8988T (cell line): ENCODE measurements at regions not wholly inside any gene's neighbourhood (a gene's known extent, or its start where the extent isn't known, plus 50 kb on each side); places are given as distances from the start of the nearest gene placed in this dataset.
A peak's percentile ranks its signal among the peaks of the same experiment; 100 is the strongest.

Experiments
- DNase-seq: peaks from one replicate; pipeline ENCODE4 v3.0.0; 2011

DNA sequence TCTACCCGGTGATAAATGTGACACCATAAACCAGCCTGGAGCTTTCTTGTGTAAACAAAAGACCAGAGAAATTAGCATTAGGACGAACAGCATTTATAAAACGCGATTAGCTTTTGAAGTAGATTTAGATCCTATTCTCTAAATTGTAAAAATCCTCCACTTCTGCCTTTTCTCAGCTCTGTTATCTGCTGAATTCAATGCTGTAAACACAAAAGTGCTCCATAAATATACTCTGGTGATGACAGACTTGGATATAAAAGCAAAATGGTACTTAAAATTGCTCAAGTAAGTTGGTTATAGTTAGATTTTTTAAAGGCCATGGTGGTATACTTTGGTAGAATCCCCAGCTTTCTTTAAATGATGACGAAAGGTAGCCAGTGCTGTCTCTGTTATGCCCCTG lies 114.6 kb upstream of the RMST start:
- no peak for DNase-seq

DNA sequence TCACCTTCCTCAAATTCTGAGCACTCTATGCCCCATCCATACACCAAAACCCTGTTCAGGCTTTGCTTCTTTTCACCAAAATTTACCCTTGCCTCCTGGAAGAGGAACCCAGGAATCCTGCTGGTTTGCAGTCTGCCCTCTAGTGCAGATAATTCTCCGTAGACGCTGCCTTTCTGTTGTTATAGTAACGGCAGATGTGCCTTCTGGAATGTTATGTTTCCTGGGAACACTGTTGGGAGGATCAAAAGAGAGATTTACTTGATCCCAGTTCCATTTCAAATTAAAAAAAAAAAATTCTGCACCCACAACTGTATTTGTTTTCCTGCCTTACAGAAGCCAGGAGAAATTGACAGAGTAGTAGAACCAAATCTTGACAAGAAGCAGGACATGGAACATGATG lies 104.2 kb upstream of the RMST start:
- no peak for DNase-seq

DNA sequence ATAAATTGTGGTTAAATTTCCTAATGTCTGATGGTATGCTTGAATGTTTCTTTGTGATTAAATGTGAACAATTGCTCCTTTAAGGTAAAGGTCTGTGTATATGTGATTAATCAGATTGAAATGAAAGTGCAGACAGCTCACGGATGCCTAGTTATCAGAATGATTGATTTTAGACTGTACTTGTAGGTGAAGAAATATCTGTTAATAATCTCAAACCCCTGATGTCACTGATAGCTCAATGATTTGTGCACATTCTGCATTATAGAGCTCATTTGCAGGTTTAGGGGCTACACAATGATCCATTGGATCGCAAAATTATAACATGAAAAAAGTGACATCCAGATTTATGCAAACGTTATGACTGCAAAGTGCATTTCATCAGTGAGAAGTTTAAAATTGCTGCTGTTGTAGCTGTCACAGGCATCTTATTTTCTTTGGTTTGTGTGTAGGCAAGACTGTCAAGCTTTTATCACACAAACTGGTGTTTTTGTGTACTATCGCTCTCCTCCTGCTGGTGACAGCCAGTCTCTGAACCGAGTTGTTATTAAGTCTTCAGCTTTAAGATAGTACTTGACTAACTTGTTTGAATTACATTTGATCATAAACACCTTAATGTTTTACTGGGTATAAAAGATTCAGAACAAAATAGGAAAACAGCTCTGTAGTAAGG lies 103.4 kb upstream of the RMST start:
- DNase-seq = no peak

DNA sequence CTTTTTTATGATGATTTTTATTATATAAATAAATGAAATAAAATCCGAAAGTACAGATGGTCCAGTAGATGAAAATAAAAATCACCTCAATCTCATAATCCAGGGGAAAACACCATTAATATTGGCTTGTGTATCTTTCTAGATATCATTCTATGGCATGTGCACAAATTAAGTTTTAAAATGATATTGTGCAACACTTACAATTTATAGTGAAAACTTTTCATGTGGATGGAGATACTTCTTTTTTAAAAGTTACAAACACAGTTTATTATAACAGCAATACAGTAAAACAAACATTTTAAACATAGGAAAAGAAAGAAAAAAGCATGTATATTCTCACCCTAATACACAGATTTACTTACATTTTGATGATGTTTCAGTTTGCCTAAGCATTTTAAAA lies 98.9 kb upstream of the RMST start:
- DNase-seq = no peak

DNA sequence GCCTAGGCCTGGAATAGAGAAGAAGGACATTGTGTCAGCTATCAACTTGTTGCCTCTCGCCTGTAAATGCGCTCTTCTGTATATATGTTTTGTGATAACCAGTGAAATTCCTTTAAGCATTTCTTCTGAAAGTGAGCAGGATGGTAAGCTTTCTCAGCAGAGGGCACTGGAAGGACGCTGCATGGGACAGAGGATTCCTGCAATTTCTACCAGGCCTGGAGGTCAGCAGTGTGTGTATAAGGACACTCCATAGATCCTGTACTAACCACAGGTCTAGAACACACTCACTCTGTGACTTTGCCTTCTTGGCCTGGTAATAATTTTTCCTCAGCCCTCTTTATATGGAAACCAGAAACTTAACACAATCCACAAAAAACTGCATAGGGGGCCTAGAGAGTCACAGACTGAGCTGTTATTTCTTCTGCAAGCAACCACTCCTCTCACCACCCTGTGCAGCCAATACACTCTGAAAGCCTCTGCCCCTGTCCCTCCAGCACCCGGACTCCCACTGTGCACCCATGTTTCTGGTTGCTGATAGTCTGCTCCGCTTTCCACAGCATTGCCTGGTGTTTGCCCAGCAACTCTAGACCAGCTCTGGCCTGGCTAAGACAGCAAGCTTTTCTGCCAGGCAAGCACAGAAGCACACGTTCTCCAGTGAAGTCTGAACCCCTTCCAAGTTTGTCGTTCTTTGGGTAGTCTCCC lies 94.0 kb upstream of the RMST start:
- no peak for DNase-seq

DNA sequence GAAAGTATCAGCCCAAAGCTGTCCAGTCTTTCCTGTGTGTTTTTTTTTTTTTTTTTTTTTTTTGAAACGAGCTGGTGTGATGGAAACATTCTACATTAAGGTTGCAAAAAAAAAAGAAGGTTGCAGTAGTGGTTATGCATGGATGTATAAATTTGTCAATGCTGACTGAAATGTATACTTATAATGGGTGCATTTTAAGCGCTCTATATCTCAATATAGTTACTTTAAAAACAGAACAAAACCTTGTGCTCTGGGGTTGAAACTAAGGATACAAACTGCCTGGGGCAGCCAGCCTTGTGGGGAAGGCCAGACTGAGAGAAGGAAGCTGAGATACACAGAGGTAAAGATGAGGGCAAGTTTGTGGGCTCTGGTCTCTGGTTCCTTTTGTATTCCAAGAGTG lies 87.3 kb upstream of the RMST start:
- DNase-seq = no peak

DNA sequence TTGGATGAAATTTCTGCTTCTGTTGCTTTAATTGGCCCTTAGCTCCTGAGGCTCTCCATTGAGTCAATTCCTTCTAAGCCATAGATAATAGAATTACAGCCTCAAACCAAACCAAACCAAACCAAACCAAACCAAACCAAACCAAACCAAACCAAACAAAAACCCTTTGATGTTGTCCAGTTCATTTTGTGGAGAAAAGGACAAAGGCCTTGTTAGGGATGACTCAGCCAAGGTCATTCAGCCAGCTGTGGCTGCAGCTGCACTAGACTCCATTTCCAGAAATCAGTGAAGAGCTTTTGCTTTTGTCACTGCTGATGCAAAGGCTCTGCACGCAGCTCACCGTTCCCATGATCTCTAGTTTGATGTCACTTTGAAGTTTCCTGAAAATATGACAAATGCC lies 82.2 kb upstream of the RMST start:
- no peak for DNase-seq

DNA sequence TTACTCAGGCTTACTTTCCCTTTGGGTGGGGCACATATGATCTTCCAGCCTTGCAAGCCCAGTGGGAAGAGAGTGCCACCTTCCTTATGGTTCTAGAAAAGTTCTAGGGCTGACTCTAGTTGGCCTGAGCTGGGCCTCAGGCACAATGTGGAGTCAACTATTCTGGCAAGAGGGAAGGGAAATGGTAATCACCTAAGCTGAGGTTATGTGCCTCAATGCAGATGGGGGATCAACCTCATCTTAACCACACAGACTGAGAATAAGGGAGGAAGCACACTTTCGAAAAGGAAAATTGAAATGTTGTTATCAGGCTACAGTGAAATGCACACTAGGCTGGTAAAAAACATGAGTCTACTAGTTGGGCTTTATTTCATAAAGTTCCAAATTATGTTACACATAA lies 77.5 kb upstream of the RMST start:
- DNase-seq = no peak

DNA sequence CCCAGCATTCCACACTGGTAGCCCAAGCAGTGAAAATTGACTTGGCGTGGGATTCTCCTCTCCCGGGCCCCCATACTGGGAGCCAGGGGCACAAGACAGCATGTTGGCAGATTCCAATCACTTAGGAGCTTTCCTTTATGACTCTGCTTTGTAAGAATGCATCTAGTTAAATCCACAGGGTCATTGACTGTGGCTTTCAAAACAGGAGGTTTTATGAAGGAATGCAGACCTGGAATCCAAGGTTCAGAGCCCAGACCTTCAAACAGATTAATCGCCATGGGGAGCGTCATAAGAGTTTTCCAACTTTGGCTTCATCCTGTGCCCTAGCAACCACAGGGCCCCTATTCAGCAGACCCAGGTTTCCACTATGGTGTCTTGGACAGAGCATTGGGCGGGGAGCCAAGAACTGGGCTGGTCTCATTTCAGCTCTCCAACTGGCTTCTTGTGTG lies 76.4 kb upstream of the RMST start:
- no peak for DNase-seq

DNA sequence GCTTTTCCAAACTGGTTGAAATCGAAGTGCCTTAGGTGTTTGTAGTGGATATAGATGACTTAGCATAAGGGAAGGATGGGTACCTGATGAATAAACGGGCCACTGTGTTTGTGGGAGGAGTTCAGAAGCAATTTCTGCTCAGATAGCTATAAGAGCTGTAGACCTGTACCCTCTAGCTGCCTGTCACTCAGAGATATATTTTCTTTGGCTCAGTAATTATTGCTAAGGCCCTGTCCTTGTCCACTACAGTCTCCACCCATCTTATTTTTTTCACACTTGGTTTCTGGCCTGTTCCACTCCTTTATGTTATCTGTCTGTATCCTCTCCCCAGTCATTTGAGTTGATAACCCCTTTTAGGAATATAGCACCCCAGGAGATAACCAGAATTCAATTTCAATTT lies 74.8 kb upstream of the RMST start:
- no peak for DNase-seq

DNA sequence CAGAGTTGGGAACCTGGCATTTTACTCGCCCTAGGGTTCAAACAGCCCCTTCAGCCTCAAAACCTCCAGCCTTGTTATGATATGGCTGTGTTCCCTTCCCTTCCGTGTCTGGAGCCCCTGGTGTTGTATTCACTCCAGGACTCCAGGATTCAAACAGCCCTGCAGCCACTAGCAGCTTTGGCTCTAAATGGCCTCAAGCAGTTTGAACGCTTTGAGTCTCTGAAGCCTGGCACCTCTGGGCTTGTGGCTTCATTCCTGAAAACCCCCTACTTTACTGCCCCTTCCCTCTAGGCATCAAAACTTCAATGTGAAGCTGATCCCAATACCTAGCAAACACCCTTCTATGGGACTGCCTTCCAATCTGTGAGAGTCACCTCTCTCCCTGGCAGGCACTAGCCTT lies 67.9 kb upstream of the RMST start:
- no peak for DNase-seq

DNA sequence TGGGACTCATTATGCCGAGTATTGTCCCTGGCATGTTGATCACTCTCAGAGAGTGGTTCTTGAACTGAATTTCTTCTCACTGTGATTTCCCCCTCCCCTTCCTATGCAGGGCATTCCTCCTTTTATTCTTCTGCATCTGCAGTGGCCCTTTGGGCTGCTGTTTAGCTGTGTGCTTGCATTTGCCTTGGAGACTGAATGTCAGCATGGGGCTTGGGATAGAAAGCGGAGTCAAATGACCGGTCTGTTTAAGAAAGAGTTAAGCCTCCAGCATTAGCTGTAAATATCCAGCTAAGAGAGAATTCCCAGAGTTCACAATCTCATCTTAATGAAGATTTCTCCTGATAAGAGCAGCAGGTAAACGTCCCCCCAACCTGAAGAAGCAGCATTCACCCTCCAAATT lies 65.6 kb upstream of the RMST start:
- DNase-seq = no peak

DNA sequence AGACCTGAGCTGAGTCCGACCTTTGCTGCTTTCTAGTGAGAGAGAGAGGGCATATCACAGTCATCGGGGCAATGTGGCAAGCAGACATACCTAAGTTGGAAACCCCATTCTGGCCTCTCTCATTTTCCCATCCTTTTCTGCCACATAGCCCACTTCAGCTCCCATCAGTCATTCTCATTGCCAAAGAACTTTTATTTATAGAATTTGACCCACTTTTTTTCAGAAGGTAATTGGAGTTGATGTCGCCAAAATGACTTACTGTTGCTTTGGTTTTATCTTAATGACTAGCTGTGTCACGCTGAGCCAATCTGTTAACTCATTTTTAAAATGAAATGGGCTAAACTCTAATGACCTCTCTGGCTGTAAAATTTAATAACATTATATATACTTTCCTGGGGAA lies 63.9 kb upstream of the RMST start:
- DNase-seq = no peak

DNA sequence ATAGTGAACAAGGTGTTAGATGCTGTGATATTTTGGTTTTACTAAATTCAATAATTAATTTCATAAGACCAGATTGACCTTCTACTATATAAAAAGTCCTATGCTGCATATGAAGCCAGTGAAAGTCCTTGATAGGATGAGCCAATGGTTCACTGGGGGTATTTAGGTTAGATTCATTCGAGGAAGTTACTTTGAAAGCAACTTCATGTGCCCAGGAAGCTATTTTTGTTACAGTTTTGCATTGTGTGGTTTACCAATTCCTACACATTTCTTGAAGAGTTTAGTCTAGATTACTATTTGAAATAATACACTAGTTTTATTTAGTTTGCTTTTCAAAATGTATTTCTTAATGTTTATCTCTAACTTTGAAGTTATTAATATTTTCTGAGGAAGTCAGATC lies 58.5 kb upstream of the RMST start:
- DNase-seq = no peak

DNA sequence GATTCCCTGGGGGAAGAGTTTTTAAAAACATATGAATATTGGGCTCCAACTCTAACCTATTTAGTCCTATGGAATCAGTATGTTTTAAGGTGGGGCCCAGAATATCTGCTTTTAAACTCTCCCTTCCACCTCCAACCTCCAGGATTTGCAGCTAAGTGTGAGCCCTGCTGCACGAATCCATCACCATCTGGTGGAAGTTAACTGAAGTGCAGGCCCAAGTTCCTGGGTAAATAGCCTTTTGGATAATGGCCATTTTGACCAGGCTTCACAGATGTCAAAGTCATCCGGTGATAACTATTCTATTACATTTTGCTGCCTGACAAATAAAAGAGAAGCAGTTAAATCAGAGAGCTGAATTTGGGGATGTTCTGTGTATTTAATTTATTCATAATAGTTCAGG lies 58.1 kb upstream of the RMST start:
- peak; percentile 13 for DNase-seq

DNA sequence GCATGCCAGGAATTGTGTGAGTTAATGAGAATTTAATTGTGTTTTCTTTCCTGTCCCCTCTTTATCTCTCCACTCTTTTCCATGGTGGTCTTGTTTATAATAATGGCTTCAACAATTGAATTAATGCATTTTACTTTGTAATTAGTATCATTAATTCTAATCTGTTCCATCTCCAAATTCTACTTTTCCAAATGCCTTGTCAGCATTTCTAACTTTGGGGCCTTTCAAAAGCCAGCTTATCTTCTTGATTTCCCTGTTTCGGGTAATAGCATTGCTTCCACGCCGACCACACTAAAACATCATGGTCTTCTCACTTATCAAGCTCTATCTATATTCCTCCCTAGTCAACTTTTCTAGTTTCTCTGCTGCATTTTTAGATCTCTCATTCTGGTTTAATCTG lies 54.2 kb upstream of the RMST start:
- no peak for DNase-seq

DNA sequence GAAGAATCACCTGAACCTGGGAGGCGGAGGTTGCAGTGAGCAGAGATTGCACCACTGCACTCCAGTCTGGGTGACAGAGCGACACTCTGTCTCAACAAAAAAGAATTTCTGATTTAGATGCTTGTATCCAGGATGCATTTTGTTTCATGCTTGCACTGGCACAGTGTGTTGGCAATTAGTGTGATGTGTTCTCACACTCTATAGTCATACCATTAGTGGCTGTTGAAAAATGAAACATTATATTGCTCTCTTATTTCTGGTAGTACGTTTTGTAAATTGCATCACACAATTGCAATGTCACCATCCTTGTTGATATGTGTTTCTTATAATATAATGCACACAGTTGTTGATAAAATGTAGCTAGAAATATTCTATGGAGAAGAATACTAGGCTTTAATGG lies 51.3 kb upstream of the RMST start:
- no peak for DNase-seq
